HG03378 (cell line): ENCODE measurements at regions not wholly inside any gene's neighbourhood (a gene's known extent, or its start where the extent isn't known, plus 50 kb on each side); places are given as distances from the start of the nearest gene placed in this dataset.

Source experiments
- ATAC-seq: cut with Tn5 transposase; IDR thresholded peaks from one replicate; pipeline ENCODE4 v1.9.1; 2021; ENCODE audit warnings: mild to moderate bottlenecking, moderate library complexity; ENCODE audit not compliant: unreplicated experiment

DNA sequence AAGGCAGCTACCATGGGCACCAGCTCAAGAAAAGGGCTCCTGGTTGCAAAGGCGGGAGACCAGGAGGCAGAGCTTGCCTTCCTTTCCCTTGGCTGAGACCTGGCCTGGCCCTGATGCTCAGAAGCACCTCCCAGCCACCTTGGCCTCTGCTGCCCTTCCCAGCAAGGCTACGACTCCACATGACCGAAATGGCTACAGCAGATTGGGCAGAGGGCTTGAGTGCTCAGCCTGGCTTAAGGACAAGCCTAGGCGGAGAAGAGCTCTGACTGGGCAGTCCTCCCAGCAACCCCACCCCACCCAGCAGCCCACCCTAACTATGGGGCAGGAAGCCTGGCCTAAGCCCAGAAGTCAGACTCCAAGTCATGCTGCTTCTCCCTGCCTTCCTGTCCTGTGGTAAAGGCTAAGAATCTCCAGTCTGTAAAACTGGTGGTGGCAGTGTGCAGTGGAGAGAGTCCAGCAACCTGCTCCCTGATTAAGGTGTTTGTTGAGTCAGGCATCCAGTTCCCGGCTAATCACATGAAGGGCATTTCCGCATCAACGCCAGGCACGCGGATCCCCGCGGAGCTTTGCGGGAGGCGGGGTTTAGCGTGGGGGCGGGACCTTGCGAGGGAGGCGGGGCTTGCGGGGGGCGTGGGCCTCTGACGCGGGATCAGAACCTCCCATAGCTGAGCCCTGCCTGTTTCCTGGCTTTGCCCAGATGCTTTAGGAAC, 256.0 kb downstream of the BCL11A start:
- no peak for ATAC-seq

DNA sequence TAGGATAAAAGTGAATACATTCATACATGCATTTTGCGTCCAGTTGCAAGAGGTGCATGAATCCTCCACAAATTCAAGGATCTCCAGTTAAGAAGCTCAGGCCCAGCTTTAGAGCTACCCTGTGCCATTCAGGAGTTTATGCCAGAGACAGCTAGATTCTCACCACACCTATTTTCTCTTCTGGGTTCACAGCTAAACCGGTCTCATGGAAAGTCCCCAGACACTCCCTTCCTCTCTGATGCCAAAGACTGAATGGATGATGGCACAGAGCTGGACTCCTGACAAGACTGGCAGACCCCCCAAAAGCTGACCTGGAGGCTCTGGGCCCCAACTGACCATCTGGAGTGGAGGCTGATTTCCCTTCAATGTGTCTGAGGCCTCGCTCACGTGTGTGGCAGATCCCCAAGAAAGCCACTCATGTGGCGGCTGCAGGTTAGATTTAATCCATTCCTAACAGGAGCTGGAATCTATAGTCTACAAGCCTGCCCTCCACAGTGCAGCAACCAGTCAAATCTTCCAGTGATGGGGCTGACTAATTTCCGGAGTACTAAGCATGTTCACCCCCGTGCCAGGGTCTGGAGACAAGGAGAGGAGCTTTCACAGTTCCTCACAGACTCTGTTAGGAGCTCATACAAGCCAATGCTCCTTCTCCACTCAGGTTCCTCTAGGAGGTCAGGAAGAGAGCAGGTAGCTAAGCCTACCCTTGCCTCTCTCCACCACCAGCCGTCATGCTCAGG, 257.1 kb downstream of the BCL11A start:
- ATAC-seq, result no peak

DNA sequence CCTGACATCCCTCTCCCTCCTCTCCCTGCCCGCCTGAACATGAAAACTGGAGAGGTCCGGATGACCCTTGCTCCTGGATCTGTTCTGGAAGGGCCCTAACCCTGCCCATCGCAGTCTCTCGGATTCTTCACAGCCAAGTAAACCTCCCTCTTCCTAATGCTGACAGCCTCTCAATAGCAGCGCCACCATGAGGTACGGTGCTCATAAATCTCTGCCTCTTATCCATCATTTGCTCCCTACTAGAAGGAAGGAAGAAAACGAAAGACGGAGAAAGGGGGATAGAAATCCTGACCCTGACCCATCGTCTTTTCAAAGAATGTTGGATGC, 257.9 kb downstream of the BCL11A start:
- ATAC-seq, result no peak

DNA sequence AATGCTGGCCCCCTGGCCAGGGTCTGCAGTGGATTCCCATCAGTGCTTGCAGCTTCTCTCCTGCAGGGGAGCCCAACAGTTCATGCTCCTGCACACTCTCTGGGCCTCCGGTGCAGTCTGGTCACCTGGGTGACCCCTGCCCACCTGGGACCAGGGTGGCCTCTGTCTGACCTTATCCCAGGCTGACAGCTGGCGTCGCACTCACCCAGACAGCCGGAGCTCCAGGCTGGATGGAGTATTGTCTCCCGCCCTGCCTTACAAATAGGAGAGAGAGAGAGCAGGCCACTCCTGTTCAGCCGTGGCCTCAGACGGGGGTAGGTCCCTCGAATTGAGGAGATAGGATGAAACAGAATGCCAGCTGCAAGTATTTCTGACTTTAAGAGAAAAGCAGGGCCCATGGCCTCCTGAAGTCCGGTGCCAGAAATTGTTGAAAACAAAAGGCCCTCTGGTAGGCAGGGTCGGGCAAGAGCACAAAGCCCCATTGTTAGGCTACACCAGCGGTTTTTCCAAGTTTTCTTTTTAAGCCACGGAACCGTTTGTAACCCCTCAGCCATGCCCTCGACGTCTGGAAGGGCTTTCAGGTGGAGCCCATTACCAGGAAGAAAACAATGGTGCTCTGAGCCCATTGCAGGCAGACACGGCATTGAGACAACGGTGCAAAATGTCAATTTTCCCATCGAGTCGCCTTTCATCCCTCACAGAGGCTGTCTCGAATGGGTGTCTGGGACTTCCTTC, 258.4 kb downstream of the BCL11A start:
- ATAC-seq, result no peak

DNA sequence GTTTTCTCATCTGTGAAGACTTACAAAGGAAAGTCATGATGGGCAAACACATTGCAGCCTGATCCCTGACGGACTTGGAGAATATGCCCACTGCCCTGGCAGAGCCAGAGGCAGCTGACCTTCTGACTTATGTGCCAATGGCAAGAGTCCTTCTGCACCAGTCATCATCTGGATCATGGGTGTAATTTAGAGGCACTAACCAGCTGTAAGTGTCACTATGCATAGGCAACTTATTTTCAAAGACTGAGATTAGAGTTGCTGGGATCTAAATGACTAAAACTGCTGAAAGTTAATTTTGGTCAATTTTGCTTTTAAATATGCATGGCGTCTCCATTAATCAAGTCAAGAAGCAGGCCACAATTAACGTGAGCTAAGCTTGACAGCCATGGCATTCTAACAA, 261.2 kb downstream of the BCL11A start:
- no peak for ATAC-seq

DNA sequence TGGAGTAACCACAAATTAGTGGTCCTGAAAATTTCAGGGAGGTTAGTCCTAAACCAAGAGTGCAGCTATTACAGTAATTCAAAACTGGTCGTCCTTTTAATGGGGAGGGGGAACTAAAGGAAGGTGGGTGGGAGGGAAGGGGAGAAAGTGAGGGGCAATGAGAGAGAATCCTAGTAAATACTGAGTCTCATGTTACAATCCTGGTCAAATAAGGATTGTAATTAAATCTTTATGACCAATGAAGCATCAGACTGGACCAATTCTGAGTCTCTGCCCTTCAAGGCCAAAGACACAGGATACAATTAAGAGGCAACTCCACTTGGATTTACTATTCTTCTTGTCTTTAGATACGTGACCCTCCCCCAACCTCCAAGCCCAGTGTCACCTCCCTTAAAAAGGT, 262.9 kb downstream of the BCL11A start:
- ATAC-seq, result no peak

DNA sequence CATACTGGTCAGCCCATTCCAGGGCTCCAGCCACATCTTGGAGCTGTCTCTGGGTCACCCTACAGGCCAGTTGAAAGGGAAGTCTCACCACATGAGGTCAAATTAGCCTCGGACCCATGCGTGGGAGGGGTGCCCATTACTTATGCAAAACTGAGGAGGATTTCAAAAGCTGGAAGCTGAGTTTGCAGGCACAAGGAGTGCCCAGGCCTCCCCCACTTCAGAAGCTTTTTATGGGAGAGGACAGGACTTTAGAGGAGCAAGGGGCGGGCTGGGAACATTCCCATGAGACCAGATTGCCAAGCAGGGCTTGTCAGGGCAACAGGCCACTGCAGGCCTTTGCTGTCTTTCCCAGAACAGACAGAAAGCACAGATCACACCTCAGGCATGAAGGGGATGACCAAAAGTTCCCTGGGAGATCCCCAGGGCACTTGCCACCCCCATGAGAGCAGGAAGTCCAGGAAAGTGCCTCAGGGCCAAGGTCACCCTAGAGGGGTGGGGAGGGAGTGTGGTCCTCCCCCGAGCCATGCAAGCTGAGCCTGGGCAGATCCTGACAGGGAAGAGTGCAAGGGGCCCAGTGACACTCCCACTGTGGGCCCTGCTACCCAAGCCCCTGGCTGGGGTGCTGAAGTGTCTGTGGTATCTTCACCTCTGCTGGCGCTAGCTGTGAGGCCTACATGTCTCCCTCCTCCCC, 267.7 kb downstream of the BCL11A start:
- no peak for ATAC-seq

DNA sequence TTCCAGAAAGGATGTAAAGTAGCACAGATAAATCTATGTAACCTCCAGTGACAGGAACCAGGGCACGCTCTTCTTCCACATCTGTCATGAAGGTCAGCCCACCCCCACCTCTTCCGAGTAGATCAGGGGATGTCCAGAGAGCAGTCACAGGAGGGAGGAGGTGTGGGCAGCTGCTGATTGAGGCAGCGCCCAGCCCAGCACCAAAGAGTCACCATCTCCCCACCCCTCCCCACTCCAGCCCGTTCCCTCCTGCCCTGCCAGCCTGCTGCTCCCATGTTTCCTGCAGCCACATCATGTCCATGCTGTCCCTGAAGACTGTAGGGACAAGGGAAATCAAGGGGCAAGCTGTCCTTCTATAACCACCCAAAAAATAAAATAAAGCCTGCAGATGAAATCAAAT, 269.8 kb downstream of the BCL11A start:
- ATAC-seq, result no peak

DNA sequence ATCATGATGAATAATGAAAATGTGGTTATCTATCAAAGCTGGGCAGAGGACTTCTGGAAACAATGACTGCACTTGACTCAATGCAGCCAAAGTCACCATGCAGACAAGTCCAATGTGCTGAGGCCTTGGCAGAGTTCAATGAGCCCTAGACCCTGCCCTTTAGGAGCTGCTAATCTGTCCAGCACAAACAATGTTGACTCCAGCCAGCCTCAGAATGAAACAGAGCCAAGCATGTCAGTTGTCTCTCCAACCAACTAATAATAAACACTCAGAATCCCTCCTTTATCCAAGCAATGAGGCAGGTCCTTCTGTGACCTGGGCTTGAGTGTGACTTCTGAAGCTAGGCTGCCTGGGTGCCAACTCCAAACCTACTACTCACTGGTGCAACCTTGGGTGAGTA, 270.6 kb downstream of the BCL11A start:
- ATAC-seq, result no peak

DNA sequence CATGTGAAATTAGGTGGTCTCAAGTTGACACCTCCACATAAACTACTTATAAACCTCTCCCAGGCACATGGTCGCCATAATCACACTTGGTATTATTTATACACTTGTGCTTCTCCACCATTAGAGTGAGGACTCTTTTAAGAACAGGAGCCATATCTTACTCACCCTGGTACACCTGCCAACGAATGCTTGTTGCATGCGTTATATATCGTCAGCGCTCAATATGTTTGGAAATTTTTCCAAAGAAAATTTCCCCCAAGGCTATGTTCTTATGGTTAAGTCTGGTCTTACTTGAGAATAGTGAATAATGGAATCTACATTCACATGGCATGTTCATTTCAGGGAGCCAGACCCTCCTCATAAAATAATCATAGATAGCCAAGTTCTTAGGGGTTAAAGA, 271.7 kb downstream of the BCL11A start:
- no peak for ATAC-seq

DNA sequence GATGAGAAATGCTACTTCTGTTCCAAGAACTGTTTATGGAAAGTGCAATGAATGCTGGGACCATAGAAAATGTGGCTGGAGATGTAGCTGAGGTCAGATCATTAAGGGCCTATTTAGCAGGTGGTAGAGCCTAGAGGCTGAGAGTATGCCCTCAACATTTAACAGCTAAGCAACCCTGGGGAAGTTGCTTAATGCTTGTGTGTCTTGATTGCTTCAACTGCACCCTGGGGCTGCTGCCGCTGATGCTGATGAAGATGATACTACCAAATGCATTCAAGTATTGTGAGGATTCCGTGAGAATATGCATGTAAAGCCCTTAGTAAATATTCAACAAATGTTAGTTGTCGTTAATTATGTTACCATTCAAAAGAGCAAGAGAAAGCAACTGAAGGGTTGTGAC, 273.2 kb downstream of the BCL11A start:
- ATAC-seq, result no peak

DNA sequence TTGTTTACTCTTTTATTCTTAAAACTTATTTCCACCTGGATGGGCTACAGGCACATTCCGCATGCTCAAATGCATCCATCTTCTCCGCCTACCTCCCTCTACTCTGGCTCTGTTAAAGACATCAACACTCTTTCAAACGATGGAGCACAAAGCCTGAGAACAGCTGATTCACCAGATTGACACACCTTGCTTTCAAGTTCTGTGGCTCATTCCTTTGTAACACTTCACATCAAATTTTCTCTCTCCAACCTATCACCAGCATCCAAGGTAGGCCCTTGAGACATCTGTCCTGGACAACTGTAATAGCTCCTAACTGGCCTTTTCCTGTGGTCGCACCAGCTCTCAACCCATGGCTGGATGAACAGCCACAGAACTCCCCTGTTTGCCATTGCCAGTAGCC, 274.5 kb downstream of the BCL11A start:
- no peak for ATAC-seq

DNA sequence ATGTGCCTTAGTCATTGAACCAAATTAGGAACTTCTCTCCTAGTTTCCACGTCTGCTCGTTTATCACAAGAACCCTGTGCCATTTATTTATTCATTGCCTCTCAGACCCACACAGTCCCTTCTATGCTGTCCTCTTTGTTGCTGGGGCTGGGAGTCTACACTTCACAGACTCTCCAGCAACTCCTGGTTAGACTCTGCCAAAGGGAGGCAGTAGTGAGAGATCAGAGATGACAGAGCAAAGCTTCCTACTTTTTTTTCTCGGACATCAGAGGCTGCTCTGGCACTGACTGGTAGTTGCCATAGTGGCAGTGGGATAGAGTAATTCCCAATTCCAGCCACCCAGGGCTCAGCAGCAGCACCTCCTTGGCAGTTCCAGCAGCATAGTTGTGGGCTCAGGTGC, 277.5 kb downstream of the BCL11A start:
- ATAC-seq, result no peak

DNA sequence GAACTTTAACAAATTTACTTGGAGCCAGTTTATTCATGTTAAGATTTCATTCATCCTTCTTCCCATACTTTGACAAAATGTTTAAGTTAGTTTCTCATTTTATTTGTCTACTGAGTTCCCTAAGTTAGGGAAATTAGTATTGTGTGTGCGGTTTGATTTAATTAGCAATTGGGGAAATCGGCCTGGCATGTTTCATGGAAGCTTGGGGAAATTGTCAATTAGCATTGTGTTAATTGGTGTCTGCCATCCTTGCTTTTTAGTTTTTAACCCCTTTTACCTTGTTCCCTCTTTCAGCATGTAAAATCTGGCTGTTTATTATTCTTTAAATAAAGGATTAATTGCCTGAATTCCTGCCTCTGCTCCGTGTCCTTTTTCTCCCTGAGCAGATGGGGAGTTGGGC, 279.6 kb downstream of the BCL11A start:
- no peak for ATAC-seq

DNA sequence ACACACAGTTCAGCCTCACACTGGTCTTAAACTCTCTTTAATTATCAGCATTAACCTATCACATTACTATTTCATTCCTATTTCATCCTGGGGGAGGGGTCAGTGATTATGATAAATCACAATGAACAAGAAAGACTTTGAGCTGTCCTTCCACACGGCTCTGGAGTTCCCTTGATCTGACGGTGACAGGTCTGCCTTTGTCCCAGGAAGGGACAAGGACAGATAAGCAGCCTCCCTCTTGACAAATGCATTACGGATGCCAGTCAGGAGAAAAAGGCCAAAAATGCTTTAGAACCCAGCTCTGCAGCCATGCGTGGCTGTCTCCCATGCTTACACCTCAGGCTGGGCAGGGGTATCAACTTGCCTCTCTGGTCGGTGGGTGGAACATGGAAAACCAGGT, 281.7 kb downstream of the BCL11A start:
- ATAC-seq, result no peak

DNA sequence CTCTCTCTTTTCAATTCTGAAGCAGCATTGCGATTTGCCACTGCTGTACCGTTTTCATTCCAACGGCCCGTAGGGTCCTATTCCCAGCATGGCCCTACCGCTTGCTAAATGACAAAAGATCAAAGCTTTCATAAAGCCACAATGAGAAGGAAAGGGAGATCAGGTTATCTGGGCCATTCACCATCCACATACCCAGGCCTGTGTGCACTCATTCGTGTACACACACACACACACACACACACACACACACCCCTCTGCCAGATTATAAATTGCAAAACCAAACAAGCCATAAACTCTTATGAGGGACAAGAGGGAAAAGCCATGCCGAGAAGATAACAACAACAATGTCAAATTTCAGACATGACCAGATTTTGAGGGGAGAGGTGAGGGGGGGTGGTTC, 282.3 kb downstream of the BCL11A start:
- no peak for ATAC-seq

DNA sequence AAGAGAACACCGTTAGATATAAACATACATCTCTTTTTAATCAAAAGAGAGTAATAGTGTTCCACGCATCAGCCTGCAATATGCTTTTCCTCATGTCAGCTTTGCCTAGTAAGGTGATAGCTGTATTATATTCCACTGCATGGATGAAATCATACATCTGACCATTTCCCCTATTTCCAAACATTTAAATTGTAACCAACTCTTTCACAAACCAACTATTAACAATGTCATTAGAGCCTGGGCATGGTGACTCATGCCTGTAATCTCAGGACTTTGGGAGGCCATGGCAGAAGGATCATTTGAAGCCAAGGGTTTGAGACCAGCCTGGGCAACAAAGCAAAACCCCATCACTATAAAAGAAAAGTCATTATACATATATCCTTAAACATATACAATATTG, 284.8 kb downstream of the BCL11A start:
- no peak for ATAC-seq

DNA sequence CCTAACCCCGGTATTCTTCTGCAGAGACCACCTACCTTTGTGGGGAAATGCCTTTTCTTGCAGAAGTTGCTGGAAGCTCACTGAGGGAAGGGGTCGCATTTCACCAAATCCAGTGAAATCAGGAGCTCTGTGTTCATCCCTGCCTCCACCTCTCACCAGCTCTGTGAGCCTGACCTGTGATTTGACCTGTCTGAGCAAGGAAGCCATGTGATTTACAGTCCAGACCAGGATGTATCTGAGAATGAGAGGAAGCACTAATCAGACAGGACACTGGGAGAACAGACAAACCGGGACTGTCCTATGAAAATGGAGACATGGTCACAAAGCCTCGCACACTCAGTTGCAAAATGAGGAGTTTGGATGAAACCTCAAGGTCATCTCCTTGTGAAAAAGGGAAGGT, 285.4 kb downstream of the BCL11A start:
- ATAC-seq, result no peak

DNA sequence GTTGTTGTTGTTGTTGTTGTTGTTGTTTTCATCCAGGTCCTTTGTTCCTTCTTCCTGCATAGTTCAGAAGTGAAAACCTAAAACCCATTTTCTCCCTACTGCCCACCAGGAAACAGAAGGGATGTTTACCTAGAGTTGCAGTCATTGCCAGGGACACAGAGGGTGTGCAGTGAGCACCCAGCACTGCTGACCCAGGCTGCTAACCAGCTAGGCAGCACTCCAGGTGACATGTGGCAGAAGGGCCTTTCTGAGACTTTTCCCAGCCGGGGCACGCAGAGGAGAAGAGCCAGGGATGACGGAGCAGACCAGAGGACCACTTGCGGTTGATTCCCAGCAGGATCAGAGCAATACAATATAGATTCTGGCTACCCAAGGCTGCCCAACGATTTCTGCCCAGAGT, 286.3 kb downstream of the BCL11A start:
- ATAC-seq, result no peak

DNA sequence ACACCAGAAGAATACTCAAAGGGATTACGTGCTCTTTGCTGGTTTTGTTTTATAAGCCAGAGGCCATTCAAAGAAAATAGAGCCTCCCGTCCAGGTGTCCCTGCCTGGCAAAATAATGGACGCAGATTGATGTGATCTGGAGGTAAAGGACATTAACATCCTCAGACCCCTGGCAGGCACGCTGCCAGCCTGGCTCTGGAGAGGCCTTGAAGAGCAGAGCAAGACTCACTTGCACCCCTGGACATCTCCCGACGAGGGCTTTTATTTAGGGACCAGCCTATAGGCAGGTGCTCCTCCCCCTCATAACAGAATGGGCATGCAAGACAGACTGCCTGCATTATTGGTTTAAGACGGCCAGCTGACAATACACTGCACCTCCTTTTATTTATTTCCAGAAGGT, 291.3 kb downstream of the BCL11A start:
- no peak for ATAC-seq

DNA sequence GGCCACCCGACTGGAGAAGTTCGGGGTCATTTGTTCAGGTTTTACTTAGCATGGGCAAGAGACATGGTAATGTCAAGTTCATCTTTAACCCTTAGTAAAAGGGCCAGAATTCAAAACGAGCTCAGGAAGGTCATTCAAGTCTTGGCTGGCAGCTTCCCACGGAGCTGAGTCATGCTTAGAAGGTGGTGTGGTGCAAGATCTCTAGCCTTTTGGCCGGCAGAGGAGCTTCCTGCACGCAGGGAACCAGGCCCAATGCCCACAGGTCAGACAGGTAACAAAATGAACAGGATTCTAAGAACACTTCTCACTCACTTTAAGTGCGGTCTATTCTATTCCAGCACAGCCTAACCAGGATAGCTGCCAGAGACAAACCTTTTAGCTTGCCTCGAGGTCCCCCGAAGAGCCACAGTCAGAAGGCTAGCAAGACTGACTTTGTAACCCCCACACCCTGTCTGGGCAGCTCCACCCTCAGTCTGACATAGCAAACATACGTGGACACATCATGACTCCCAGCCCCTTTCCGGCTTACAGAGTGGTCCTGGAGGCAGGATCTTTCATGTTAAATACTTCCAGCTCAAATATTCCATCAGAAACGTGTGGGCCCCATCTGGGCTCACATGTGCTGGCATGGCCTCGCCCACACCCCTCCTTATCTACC, 292.7 kb downstream of the BCL11A start:
- ATAC-seq, result no peak
